ENCODE measurements at regions not wholly inside any gene's neighbourhood (a gene's known extent, or its start where the extent isn't known, plus 50 kb on each side); places are given as distances from the start of the nearest gene placed in this dataset.
A peak's percentile ranks its signal among the peaks of the same experiment; 100 is the strongest.

GRCh38 chr1:53390261-53390660 is 62.4 kb upstream of the LRP8 start:
- no peak overlapping the region for H3K4me3 ChIP-seq
- H3K27me3 ChIP-seq, result no peaks in the 10 kb centered on the region
- H3K27ac ChIP-seq, result no peak overlapping the region
- no peaks in the 10 kb centered on the region for H3K4me1 ChIP-seq
- peak in 2 of 4 donors; percentile 47 to 60 for ATAC-seq
- no peak for FAIRE-seq
- DNase-seq, result peak in 1 of 6 donors; percentile 45
- no peaks in the 10 kb centered on the region for H3K36me3 ChIP-seq
- H3K9me3 ChIP-seq, result no peaks in the 10 kb centered on the region
- intact Hi-C loops (cut with DNase I), result loop anchor here in 2 of 3 donors (2.0 to 10.0 kb wide), 2 partner anchors 111 to 115 kb away; no protein-coding TSS in a partner anchor
- 49 to 56% methylated on average over 5 of the region's 5 CpGs for WGBS, 2 donors
- TF ChIP-seq CTCF (IDR thresholded peaks at IDR 0.05), result no peak

GRCh38 chr1:53390736-53391135 is 62.9 kb upstream of the LRP8 start:
- no peak for FAIRE-seq
- intact Hi-C loops (cut with DNase I), result loop anchor here in 2 of 3 donors (2.0 to 10.0 kb wide), 2 partner anchors 112 to 116 kb away; no protein-coding TSS in a partner anchor
- H3K9me3 ChIP-seq, result no peaks in the 10 kb centered on the region

GRCh38 chr1:53391296-53391695 is 63.4 kb upstream of the LRP8 start:
- H3K4me3 ChIP-seq, result no peak overlapping the region
- no peak for FAIRE-seq
- no peak overlapping the region for H3K27ac ChIP-seq
- WGBS, 2 donors, result 56 to 68% methylated on average over 2 of the region's 2 CpGs
- H3K9me3 ChIP-seq, result no peaks in the 10 kb centered on the region
- DNase-seq, result no peak
- no peaks in the 10 kb centered on the region for H3K36me3 ChIP-seq
- intact Hi-C loops (cut with DNase I), result loop anchor here in 2 of 3 donors (2.0 to 10.0 kb wide), 2 partner anchors 112 to 116 kb away; no protein-coding TSS in a partner anchor
- H3K4me1 ChIP-seq, result no peaks in the 10 kb centered on the region
- no peak for TF ChIP-seq CTCF (IDR thresholded peaks at IDR 0.05)
- no peaks in the 10 kb centered on the region for H3K27me3 ChIP-seq
- ATAC-seq, result no peak

More at GRCh38 chr1:53390736-53391135, 62.9 kb upstream of the LRP8 start:
- DNase-seq (no peak), ATAC-seq (no peak)
- H3K4me3 ChIP-seq, result no peak overlapping the region
- TF ChIP-seq CTCF (IDR thresholded peaks at IDR 0.05), result no peak
- no peaks in the 10 kb centered on the region for H3K27me3 ChIP-seq
- WGBS, 2 donors, result 76 to 82% methylated on average over 8 of the region's 8 CpGs
- no peaks in the 10 kb centered on the region for H3K36me3 ChIP-seq
- no peak overlapping the region for H3K27ac ChIP-seq
- no peaks in the 10 kb centered on the region for H3K4me1 ChIP-seq

- DNase-seq (no peak), FAIRE-seq (no peak), ATAC-seq (no peak)
- Histone ChIP-seq H3K4me3 (no peak overlapping the region), H3K27me3 (no peaks in the 10 kb centered on the region), H3K4me1 (no peaks in the 10 kb centered on the region), H3K27ac (no peak overlapping the region), H3K9me3 (no peaks in the 10 kb centered on the region), H3K36me3 (no peaks in the 10 kb centered on the region)
- intact Hi-C loops (cut with DNase I), result loop anchor here in 2 of 3 donors (2.0 to 10.0 kb wide), 2 partner anchors 113 to 117 kb away; no protein-coding TSS in a partner anchor
- TF ChIP-seq CTCF (IDR thresholded peaks at IDR 0.05), result no peak
Observed at GRCh38 chr1:53391982-53392381, 64.1 kb upstream of the LRP8 start.

- Histone ChIP-seq H3K9me3 (no peaks in the 10 kb centered on the region), H3K36me3 (no peaks in the 10 kb centered on the region), H3K4me3 (no peak overlapping the region), H3K4me1 (no peaks in the 10 kb centered on the region), H3K27me3 (no peaks in the 10 kb centered on the region), H3K27ac (no peak overlapping the region)
- DNase-seq, result no peak
- no peak for TF ChIP-seq CTCF (IDR thresholded peaks at IDR 0.05)
- intact Hi-C loops (cut with DNase I), result loop anchor here in 1 of 3 donors (10.0 kb wide), 1 partner anchor 118 kb away; no protein-coding TSS in a partner anchor
- ATAC-seq, result no peak
- FAIRE-seq, result no peak
- WGBS, 2 donors, result 54 to 65% methylated on average over 13 of the region's 13 CpGs
Observed at GRCh38 chr1:53392460-53392859, 64.6 kb upstream of the LRP8 start.
